ENCODE measurements at regions not wholly inside any gene's neighbourhood (a gene's known extent, or its start where the extent isn't known, plus 50 kb on each side); places are given as distances from the start of the nearest gene placed in this dataset.

GRCh38 chr7:4416396-4417056 lies 265.6 kb upstream of the FOXK1 start:
- no peak overlapping the region for H3K27ac Mint-ChIP-seq
- DNase-seq = no peak
- ChIA-PET POLR2A (no interaction called here), CTCF (no interaction called here)
- peaks cover 5% of the 10 kb centered on the region for H3K27me3 Mint-ChIP-seq
- intact Hi-C loops (cut with micrococcal nuclease) = no loop called here
- ATAC-seq = no peak
- H3K4me1 Mint-ChIP-seq (ENCODE audit: low read depth) = no peaks in the 10 kb centered on the region
- no peak overlapping the region for H3K4me3 Mint-ChIP-seq
- H3K9me3 Mint-ChIP-seq = peaks cover 10% of the 10 kb centered on the region
- no peak for TF ChIP-seq CTCF (IDR thresholded peaks at IDR 0.05)
- H3K36me3 Mint-ChIP-seq (ENCODE audit: low read depth) = no peaks in the 10 kb centered on the region

- no peak for DNase-seq
- Mint-ChIP-seq H3K9me3 (peaks cover 5% of the 10 kb centered on the region), H3K4me3 (no peak overlapping the region), H3K27me3 (peaks cover 5% of the 10 kb centered on the region), H3K27ac (no peak overlapping the region), H3K4me1 (ENCODE audit: low read depth) (no peaks in the 10 kb centered on the region), H3K36me3 (ENCODE audit: low read depth) (no peaks in the 10 kb centered on the region)
- ATAC-seq = no peak
- ChIA-PET POLR2A (no interaction called here), CTCF (no interaction called here)
- TF ChIP-seq CTCF (IDR thresholded peaks at IDR 0.05) = no peak
- intact Hi-C loops (cut with micrococcal nuclease) = no loop called here
Observed at GRCh38 chr7:4428526-4428925, 253.6 kb upstream of the FOXK1 start.

- H3K4me1 Mint-ChIP-seq (ENCODE audit: low read depth) = no peaks in the 10 kb centered on the region
- no peak for TF ChIP-seq CTCF (IDR thresholded peaks at IDR 0.05)
- POLR2A ChIA-PET = no interaction called here
Observed at GRCh38 chr7:4430227-4430626, 251.9 kb upstream of the FOXK1 start.

GRCh38 chr7:4434306-4434705 lies 247.8 kb upstream of the FOXK1 start:
- no peak for DNase-seq
- CTCF ChIA-PET = no interaction called here
- intact Hi-C loops (cut with micrococcal nuclease) = no loop called here

More at GRCh38 chr7:4430227-4430626, 251.9 kb upstream of the FOXK1 start:
- DNase-seq = no peak
- Mint-ChIP-seq H3K9me3 (peaks cover 5% of the 10 kb centered on the region), H3K27ac (no peak overlapping the region), H3K36me3 (ENCODE audit: low read depth) (no peaks in the 10 kb centered on the region), H3K4me3 (no peak overlapping the region), H3K27me3 (peaks cover 4% of the 10 kb centered on the region)
- no peak for ATAC-seq
- intact Hi-C loops (cut with micrococcal nuclease) = no loop called here
- CTCF ChIA-PET = interaction anchor here (1.0 to 1.4 kb wide), 2 partner anchors 9 to 29 kb away, joined by 3 to 4 read pairs; no protein-coding TSS in a partner anchor

More at GRCh38 chr7:4434306-4434705, 247.8 kb upstream of the FOXK1 start:
- TF ChIP-seq CTCF (IDR thresholded peaks at IDR 0.05) = no peak
- POLR2A ChIA-PET = no interaction called here
- Mint-ChIP-seq H3K9me3 (peaks cover 5% of the 10 kb centered on the region), H3K27me3 (peaks cover 3% of the 10 kb centered on the region), H3K4me3 (no peak overlapping the region), H3K36me3 (ENCODE audit: low read depth) (no peaks in the 10 kb centered on the region), H3K4me1 (ENCODE audit: low read depth) (no peaks in the 10 kb centered on the region), H3K27ac (no peak overlapping the region)
- ATAC-seq = no peak
